ENCODE measurements at regions not wholly inside any gene's neighbourhood (a gene's known extent, or its start where the extent isn't known, plus 50 kb on each side); places are given as distances from the start of the nearest gene placed in this dataset.
A peak's percentile ranks its signal among the peaks of the same experiment; 100 is the strongest.
"Not testable (repeated sequence)": the region's sequence is repeated elsewhere in the genome, so short reads cannot be mapped to it uniquely, and the experiment has no call there.

- no peak overlapping the region for H3K4me3 ChIP-seq
- TF ChIP-seq CTCF (IDR thresholded peaks at IDR 0.05; ENCODE audit: control extremely low read depth, extremely low read depth) = no peak
- no peak overlapping the region for H3K27ac ChIP-seq (ENCODE audit: low read depth in 1 of 2, low read length in 1 of 2)
- DNase-seq (peak; percentile 32 to 48 (median 48)), ATAC-seq (ENCODE audit: insufficient read depth, low FRiP score) (no peak)
- H3K27me3 ChIP-seq (ENCODE audit: control insufficient read depth in 3 of 3, insufficient read depth in 3 of 3, low read length in 2 of 3) = peaks cover 0 to 27% (median 6%) of the 10 kb centered on the region in 3 donors
- 31 to 33% methylated on average over 29 of the region's 29 CpGs for WGBS, 2 donors
- peaks cover 0 to 3% (median 0%) of the 10 kb centered on the region in 4 donors for H3K9me3 ChIP-seq (ENCODE audit: control insufficient read depth in 4 of 4, insufficient read depth in 3 of 4, low read length in 3 of 4)
- peaks cover 0 to 12% (median 5%) of the 10 kb centered on the region in 5 donors for H3K4me1 ChIP-seq (ENCODE audit: control insufficient read depth in 5 of 5, insufficient read depth in 5 of 5, low read length in 5 of 5)
- no peaks in the 10 kb centered on the region for H3K36me3 ChIP-seq (ENCODE audit: control insufficient read depth in 4 of 4, insufficient read depth in 4 of 4, low read length in 4 of 4)
- H3K9ac ChIP-seq (ENCODE audit: insufficient read depth in 1 of 2, low read length in 2 of 2) = no peak overlapping the region
Observed at GRCh38 chr1:148362626-148363438, 120.3 kb downstream of the PPIAL4G start.

- Histone ChIP-seq H3K9ac (ENCODE audit: insufficient read depth in 1 of 2, low read length in 2 of 2) (no peak overlapping the region), H3K9me3 (ENCODE audit: control insufficient read depth in 4 of 4, insufficient read depth in 3 of 4, low read length in 3 of 4) (peaks cover 0 to 3% (median 0%) of the 10 kb centered on the region in 4 donors), H3K27me3 (ENCODE audit: control insufficient read depth in 3 of 3, insufficient read depth in 3 of 3, low read length in 2 of 3) (peaks cover 0 to 31% (median 6%) of the 10 kb centered on the region in 3 donors), H3K27ac (ENCODE audit: low read depth in 1 of 2, low read length in 1 of 2) (no peak overlapping the region), H3K36me3 (ENCODE audit: control insufficient read depth in 4 of 4, insufficient read depth in 4 of 4, low read length in 4 of 4) (no peaks in the 10 kb centered on the region), H3K4me1 (ENCODE audit: control insufficient read depth in 5 of 5, insufficient read depth in 5 of 5, low read length in 5 of 5) (peaks cover 0 to 12% (median 5%) of the 10 kb centered on the region in 5 donors), H3K4me3 (no peak overlapping the region)
- ATAC-seq (ENCODE audit: insufficient read depth, low FRiP score) (no peak), DNase-seq (peak in 2 of 3 donors; percentile 33 to 46)
- WGBS, 2 donors = 5 to 7% methylated on average over 20 of the region's 20 CpGs
- no peak for TF ChIP-seq CTCF (IDR thresholded peaks at IDR 0.05; ENCODE audit: control extremely low read depth, extremely low read depth)
Observed at GRCh38 chr1:148362216-148362611, 120.9 kb downstream of the PPIAL4G start.

GRCh38 chr1:148361427-148362215 is 121.5 kb downstream of the PPIAL4G start:
- not testable (repeated sequence) for ATAC-seq (ENCODE audit: insufficient read depth, low FRiP score)
- 5 to 7% methylated on average over 34 of the region's 34 CpGs for WGBS, 2 donors

GRCh38 chr1:148357037-148357436 is 126.1 kb downstream of the PPIAL4G start:
- Histone ChIP-seq H3K9ac (ENCODE audit: insufficient read depth in 1 of 2, low read length in 2 of 2) (no peak overlapping the region), H3K4me1 (ENCODE audit: control insufficient read depth in 5 of 5, insufficient read depth in 5 of 5, low read length in 5 of 5) (peaks cover 0 to 9% (median 2%) of the 10 kb centered on the region in 5 donors), H3K9me3 (ENCODE audit: control insufficient read depth in 4 of 4, insufficient read depth in 3 of 4, low read length in 3 of 4) (peaks cover 0 to 6% (median 0%) of the 10 kb centered on the region in 4 donors), H3K36me3 (ENCODE audit: control insufficient read depth in 4 of 4, insufficient read depth in 4 of 4, low read length in 4 of 4) (no peaks in the 10 kb centered on the region), H3K27ac (ENCODE audit: low read depth in 1 of 2, low read length in 1 of 2) (no peak overlapping the region), H3K4me3 (no peak overlapping the region), H3K27me3 (ENCODE audit: control insufficient read depth in 3 of 3, insufficient read depth in 3 of 3, low read length in 2 of 3) (peaks cover 0 to 45% (median 35%) of the 10 kb centered on the region in 3 donors)
- WGBS, 2 donors = 77 to 84% methylated on average over 1 of the region's 1 CpG
- DNase-seq (no peak), ATAC-seq (ENCODE audit: insufficient read depth, low FRiP score) (no peak)
- TF ChIP-seq CTCF (IDR thresholded peaks at IDR 0.05; ENCODE audit: control extremely low read depth, extremely low read depth) = no peak

More at GRCh38 chr1:148361427-148362215, 121.5 kb downstream of the PPIAL4G start:
- H3K27ac ChIP-seq (ENCODE audit: low read depth in 1 of 2, low read length in 1 of 2); H3K36me3 ChIP-seq (ENCODE audit: control insufficient read depth in 4 of 4, insufficient read depth in 4 of 4, low read length in 4 of 4); H3K9ac ChIP-seq (ENCODE audit: insufficient read depth in 1 of 2, low read length in 2 of 2); H3K4me3 ChIP-seq; H3K9me3 ChIP-seq (ENCODE audit: control insufficient read depth in 4 of 4, insufficient read depth in 3 of 4, low read length in 3 of 4): not testable (repeated sequence)
- H3K27me3 ChIP-seq (ENCODE audit: control insufficient read depth in 3 of 3, insufficient read depth in 3 of 3, low read length in 2 of 3) = peaks cover 0 to 31% (median 11%) of the 10 kb centered on the region in 3 donors
- H3K4me1 ChIP-seq (ENCODE audit: control insufficient read depth in 5 of 5, insufficient read depth in 5 of 5, low read length in 5 of 5) = peaks cover 0 to 12% (median 5%) of the 10 kb centered on the region in 5 donors
- peak; percentile 53 to 56 (median 55) for DNase-seq

Data from lung (tissue), 11 donors.